ENCODE measurements at regions not wholly inside any gene's neighbourhood (a gene's known extent, or its start where the extent isn't known, plus 50 kb on each side); places are given as distances from the start of the nearest gene placed in this dataset.

- WGBS: 76% methylated on average over 4 of the region's 4 CpGs
- Histone ChIP-seq H3K9ac (ENCODE audit: low read depth in 1 of 2, low read length in 2 of 2) (no peak overlapping the region), H3K4me1 (ENCODE audit: control insufficient read depth in 4 of 4, insufficient read depth in 4 of 4, low read length in 3 of 4) (no peaks in the 10 kb centered on the region), H3K4me3 (ENCODE audit: low read depth in 1 of 3, low read length in 3 of 3) (no peak overlapping the region), H3K36me3 (ENCODE audit: control insufficient read depth in 4 of 4, insufficient read depth in 3 of 4, low read depth in 1 of 4, low read length in 3 of 4) (no peaks in the 10 kb centered on the region), H3K9me3 (ENCODE audit: control insufficient read depth in 4 of 4, low read length in 3 of 4) (no peaks in the 10 kb centered on the region), H3K27ac (ENCODE audit: low read depth in 1 of 2, low read length in 2 of 2) (no peak overlapping the region), H3K27me3 (ENCODE audit: control insufficient read depth in 4 of 4, insufficient read depth in 4 of 4, low read length in 3 of 4) (no peaks in the 10 kb centered on the region)
- no peak for DNase-seq (ENCODE audit: low spot score)
- TF ChIP-seq YY1 (IDR thresholded peaks at IDR 0.05) (no peak), JUND (IDR thresholded peaks at IDR 0.05) (no peak), SP1 (IDR thresholded peaks at IDR 0.05) (no peak), REST (IDR thresholded peaks at IDR 0.05) (no peak), NR2F2 (IDR thresholded peaks at IDR 0.05) (no peak), MAX (IDR thresholded peaks at IDR 0.05) (no peak), GABPA (IDR thresholded peaks at IDR 0.05 in 1 of 2, conservative IDR thresholded peaks at IDR 0.05 in 1 of 2) (no peak), FOXA2 (IDR thresholded peaks at IDR 0.05) (no peak), HNF4G (IDR thresholded peaks at IDR 0.05) (no peak), RAD21 (IDR thresholded peaks at IDR 0.05) (no peak), EGR1 (IDR thresholded peaks at IDR 0.05; ENCODE audit: low read depth in 2 of 2) (no peak), ATF3 (IDR thresholded peaks at IDR 0.05) (no peak), FOXA1 (IDR thresholded peaks at IDR 0.05) (no peak), HNF4A (conservative IDR thresholded peaks at IDR 0.05) (no peak), TAF1 (conservative IDR thresholded peaks at IDR 0.05) (no peak), RXRA (IDR thresholded peaks at IDR 0.05) (no peak), ZBTB33 (IDR thresholded peaks at IDR 0.05) (no peak), CTCF (IDR thresholded peaks at IDR 0.05; ENCODE audit: low read depth, low read length, missing input control) (no peak)
Observed at GRCh38 chr14:87153901-87154300, 839.1 kb downstream of the GALC start.
